IPS-18c (cell line): ENCODE measurements at regions not wholly inside any gene's neighbourhood (a gene's known extent, or its start where the extent isn't known, plus 50 kb on each side); places are given as distances from the start of the nearest gene placed in this dataset.
A peak's percentile ranks its signal among the peaks of the same experiment; 100 is the strongest.

ENCODE experiments used
- H3K4me3 ChIP-seq: 2 replicates; pipeline ENCODE4 v1.7.0; 2013; ENCODE audit warnings: low read depth, mild to moderate bottlenecking, low read length, moderate library complexity; ENCODE audit not compliant: insufficient read depth
- H3K9me3 ChIP-seq: one replicate; pipeline ENCODE4 v1.6.1; 2013; ENCODE audit warnings: mild to moderate bottlenecking, low read length, moderate library complexity; ENCODE audit not compliant: control insufficient read depth, insufficient read depth

GRCh38 chrX:40179283-40179682, 81.5 kb upstream of the BCOR start:
- Histone ChIP-seq H3K9me3 (peaks cover 8% of the 10 kb centered on the region), H3K4me3 (no peak overlapping the region)

GRCh38 chrX:40177942-40178715, 80.4 kb upstream of the BCOR start:
- peaks cover 6% of the 10 kb centered on the region for H3K9me3 ChIP-seq
- no peak overlapping the region for H3K4me3 ChIP-seq

- H3K4me3 ChIP-seq = no peak overlapping the region
- H3K9me3 ChIP-seq = peaks cover 8% of the 10 kb centered on the region
Measured at GRCh38 chrX:40177489-40177888, 79.7 kb upstream of the BCOR start.

GRCh38 chrX:40177117-40177430, 79.3 kb upstream of the BCOR start:
- Histone ChIP-seq H3K4me3 (peak overlapping the region; percentile 44), H3K9me3 (peaks cover 9% of the 10 kb centered on the region)

GRCh38 chrX:40176351-40177116, 78.8 kb upstream of the BCOR start:
- Histone ChIP-seq H3K9me3 (peaks cover 11% of the 10 kb centered on the region), H3K4me3 (peak overlapping the region; percentile 55)

GRCh38 chrX:40175511-40176350, 78.0 kb upstream of the BCOR start:
- peak overlapping the region; percentile 55 for H3K4me3 ChIP-seq
- H3K9me3 ChIP-seq = peaks cover 15% of the 10 kb centered on the region

- Histone ChIP-seq H3K9me3 (peaks cover 15% of the 10 kb centered on the region), H3K4me3 (peak overlapping the region; percentile 55)
Measured at GRCh38 chrX:40174854-40175510, 77.2 kb upstream of the BCOR start.

- H3K4me3 ChIP-seq = peak overlapping the region; percentile 31; the same call in 1 of the 2 replicates
- peaks cover 14% of the 10 kb centered on the region for H3K9me3 ChIP-seq
Measured at GRCh38 chrX:40174001-40174853, 76.5 kb upstream of the BCOR start.

- Histone ChIP-seq H3K9me3 (peaks cover 14% of the 10 kb centered on the region), H3K4me3 (peak overlapping the region; percentile 42)
Measured at GRCh38 chrX:40173143-40174000, 75.6 kb upstream of the BCOR start.

- Histone ChIP-seq H3K9me3 (peaks cover 14% of the 10 kb centered on the region), H3K4me3 (peak overlapping the region; percentile 42; the same call in 1 of the 2 replicates)
Measured at GRCh38 chrX:40172401-40173142, 74.8 kb upstream of the BCOR start.

- Histone ChIP-seq H3K4me3 (peak overlapping the region; percentile 42), H3K9me3 (peaks cover 14% of the 10 kb centered on the region)
Measured at GRCh38 chrX:40171513-40172400, 74.0 kb upstream of the BCOR start.

- H3K4me3 ChIP-seq = peak overlapping the region; percentile 42; the same call in 1 of the 2 replicates
- peaks cover 14% of the 10 kb centered on the region for H3K9me3 ChIP-seq
Measured at GRCh38 chrX:40170830-40171512, 73.2 kb upstream of the BCOR start.

- no peak overlapping the region; the same call in 1 of the 2 replicates for H3K4me3 ChIP-seq
- peaks cover 21% of the 10 kb centered on the region for H3K9me3 ChIP-seq
Measured at GRCh38 chrX:40169193-40170101, 71.7 kb upstream of the BCOR start.
